Right ventricle myocardium superior (tissue), 1 donor: ENCODE measurements at regions not wholly inside any gene's neighbourhood (a gene's known extent, or its start where the extent isn't known, plus 50 kb on each side); places are given as distances from the start of the nearest gene placed in this dataset.

Source experiments
- ATAC-seq: fragments of 200-7000 bp; cut with Tn5 transposase; one replicate; pipeline ENCODE4 v1.9.1; 2020; ENCODE audit warnings: mild to moderate bottlenecking; ENCODE audit not compliant: poor library complexity
- DNase-seq: peaks from one replicate; pipeline ENCODE4 v3.0.0-alpha.2; 2020
- intact Hi-C: fragments of 100-400 bp; cut with DNase I; formaldehyde crosslinking; loops from one replicate; pipeline ENCODE4 v1.11.2; 2022
- donor health status: DM: no; HTN: yes; CAD: no; lungs with severe emphysema.

DNA sequence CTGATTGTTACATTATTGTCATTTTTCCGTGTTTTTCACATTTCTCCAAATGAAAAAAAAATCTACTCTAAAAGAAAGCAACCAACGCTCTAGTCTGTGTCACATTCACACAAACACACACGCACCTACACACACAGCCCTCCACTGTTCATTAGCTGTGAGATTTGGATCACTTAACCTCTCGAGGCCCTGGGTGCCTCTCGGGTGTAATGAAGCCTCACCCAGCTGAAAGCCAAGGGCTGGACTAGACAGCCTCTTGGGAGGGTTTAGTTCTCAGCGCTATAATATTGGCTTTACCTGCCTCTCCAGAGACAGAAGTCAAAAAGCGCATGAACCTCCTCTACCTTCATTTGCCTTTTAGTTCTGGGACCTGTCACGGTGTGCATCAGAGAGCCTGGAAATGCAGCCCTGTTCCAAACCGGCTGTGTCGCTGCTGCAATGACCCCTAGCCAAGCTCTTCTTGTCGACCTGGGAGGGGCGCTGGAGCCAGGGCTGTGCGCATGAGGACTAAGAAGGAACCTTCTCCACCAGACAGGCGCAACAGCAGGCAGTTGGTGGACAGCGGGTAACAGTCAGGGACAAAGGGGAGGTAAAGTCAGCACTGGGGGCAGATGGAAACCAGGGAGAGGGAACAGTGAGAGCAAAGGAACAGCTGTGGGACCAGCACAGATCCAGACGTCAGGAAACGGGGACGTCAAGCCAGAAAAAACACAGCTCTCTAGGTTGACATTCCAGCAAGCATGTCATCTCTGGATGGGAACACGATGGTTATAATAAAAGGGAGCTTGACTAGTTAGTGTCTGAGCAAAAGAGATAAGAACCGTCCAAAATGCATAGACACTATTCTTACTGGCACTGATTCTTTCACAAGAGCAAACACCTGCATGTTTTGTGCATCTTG is 375.9 kb downstream of the EFNB2 start:
- intact Hi-C loops: no loop called here
- no peak for ATAC-seq
- no peak for DNase-seq

DNA sequence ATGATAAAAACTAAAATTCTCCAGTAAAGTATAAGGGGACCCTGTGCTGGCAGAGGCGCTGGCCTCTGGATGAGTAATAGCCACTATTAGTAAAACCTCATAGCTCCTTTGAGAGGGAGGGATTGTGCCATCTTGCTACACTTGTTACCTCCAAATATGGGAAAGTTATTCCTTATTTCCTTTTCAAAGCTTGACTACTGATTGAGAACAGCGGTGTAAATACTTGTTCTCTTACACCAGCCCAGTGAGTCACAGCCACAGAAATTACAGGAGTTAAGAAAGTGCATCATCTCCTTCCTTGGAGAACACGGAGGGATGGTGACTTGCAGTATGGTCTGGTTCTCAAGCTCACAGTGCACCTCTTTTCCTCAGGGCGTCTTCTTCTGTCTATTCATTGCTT is 379.0 kb downstream of the EFNB2 start:
- ATAC-seq (no peak), DNase-seq (no peak)
- intact Hi-C loops: no loop called here

DNA sequence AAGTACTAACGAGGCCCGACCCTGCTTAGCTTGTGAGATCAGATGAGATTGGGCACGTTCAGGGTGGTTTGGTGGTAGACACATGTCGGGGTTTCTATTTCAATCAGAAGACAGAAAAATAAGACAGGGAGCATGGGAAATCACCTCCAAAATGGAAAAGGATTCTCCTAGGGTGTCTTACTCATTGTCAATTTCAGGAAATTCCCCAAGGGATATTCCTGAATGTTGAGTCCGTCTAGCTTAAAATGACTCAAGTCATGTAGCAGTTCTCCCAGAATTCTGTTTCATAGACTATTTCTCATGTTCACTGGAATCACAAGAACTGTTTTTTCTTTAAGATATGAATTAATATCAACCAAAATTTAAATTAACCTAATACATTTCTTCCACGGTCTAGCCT is 380.1 kb downstream of the EFNB2 start:
- intact Hi-C loops: no loop called here
- ATAC-seq (no peak), DNase-seq (no peak)

DNA sequence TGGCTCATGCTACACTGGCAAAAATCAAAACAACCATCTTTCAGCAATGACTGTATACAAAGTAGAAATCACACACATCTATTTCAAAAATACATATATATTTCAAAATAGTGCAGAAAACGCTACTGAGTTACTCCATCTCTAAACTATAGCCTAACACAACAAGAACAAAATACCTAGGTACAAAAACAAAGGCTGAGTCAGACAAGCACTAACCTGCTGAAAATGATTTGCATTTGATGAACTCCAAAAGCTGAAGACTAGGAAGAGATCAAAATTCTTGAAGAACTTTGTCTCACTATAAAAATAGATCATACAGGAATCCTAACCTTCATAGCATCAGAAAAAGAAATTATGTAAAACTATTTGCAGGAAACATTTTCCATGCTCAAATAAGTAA is 381.6 kb downstream of the EFNB2 start:
- no peak for ATAC-seq
- intact Hi-C loops: no loop called here
- DNase-seq: no peak

DNA sequence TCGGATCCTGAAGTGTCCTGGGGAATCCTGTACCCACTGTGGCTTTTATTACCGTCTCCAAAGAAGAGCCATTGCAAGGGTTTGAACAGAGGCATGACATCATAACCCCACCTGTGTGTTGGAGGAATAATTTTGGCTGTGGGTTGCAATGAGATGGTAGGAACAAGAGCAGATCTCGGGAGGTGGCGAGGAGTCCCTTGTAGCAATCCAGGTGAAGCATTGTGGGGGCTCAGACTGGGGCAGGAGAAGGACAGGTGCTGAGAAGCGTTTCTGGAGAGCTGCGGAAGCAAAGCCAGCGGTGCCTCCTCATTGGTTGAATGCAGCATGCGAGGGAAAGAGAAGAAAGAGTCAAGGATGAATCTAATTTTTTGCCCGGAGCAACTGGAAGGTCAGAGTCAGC is 382.4 kb downstream of the EFNB2 start:
- ATAC-seq: no peak

DNA sequence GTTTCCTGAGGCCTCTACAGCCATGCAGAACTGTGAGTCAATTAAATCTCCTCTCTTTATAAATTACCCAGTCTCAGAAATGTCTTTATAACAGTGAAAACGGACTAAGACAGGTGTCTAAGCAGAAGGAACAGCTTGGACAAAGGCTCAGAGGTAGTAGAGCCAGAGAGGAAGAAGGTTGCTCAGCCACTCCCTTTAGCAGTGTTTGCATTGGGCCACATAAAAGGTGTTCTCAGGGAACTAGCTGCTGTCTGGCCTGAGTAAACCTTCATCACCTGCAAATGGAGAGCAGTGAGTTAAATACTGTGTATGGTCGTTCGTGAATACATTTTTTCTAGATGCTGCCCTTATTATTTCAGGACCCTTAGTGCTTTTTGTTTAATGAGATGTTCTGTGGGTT is 383.4 kb downstream of the EFNB2 start:
- ATAC-seq: no peak

More for the DNA sequence above, 382.4 kb downstream of the EFNB2 start:
- no peak for DNase-seq
- intact Hi-C loops: no loop called here

DNA sequence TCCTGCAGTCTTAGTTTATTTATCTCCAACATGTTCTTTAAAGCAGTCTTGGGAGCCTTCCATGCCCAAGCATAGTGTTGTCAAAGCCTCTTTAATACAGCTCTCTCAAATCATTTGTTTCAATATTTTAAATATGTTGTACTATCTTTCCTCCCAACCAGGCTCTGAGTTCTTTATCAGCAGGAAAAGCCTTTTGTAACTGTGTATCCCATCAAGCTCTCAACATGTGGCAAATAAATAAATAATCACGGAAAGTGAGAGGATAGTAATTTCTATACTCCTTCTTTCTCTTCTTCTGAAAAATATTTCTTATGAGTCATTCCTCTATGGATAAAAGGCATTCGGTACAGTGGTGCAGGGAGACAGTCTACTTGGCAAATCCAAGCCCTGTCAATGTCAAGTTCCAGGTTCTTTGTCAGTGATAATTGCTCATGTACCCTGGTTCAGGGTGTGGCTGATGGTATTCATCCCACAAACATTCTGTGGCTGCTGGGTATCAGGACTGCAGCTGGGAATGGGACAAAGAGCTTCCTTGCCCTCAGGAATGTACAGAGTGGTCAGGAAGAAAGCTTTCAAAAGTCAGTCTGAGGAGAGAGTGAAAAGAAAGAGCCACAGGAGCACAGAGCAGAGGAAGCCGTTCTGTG is 384.3 kb downstream of the EFNB2 start:
- no peak for DNase-seq
- no peak for ATAC-seq
- intact Hi-C loops: no loop called here

More for the DNA sequence above, 383.4 kb downstream of the EFNB2 start:
- intact Hi-C loops: no loop called here
- DNase-seq: no peak

DNA sequence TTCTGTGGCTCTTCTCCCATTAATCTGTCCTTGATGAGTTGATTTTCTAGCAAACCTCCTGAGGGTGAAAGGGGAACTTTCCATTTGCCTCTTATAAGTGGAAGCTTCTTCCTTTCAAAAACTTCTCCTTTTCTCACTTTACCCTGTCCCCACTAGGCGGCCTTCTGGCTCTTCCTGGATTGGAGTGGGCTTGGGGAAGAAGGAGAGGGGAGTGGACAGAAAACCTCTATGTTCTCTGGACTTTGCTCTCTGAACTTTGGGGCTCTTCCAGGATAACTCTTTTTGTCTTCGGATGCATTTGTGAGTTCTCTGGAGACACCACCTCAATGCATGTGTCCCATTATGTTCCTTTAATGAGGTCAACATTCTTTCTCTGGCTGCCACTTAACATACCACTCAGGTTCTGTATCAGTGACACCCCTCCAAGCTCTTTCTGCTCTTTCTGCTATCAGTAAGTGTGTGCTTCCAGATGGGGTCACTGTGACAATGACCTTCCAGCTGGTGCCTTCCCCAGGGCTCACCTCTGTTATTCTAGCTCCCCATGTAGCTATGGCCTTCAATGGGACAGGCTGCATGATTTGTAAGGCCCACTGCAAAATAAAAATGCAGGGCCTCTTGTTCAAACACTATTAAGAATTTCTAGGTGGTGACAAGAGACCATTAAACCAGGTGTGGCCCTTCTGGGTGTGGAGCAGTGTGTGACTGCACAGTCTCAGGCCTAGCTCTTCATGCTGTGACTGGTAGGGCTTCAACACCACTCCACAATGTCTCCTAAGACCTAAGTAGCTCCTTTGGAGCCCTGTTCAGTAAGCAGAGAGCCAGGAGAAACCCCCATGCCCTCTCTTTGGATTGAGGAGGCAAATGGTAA is 389.2 kb downstream of the EFNB2 start:
- ATAC-seq (peak; percentile 41), DNase-seq (no peak)
- intact Hi-C loops: no loop called here

DNA sequence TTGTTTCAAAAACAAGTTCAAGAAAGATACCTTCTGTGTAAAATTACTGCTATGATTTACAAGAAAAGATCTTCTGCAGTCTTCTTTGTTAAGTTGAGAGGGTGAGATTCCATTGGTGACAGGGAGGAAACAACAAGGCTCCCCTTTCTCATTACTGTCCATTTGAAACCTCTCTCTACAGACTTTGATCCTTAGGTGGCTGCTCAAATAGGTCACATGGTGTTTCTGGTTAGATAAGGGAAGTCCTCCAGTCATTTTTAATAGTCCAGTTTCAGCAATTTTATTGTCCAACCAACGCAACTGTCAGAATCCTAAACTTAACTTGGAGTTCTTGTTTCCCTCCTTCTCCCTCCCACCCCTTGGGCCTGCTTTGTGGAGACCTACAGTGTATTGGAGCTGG is 390.4 kb downstream of the EFNB2 start:
- DNase-seq (no peak), ATAC-seq (no peak)
- intact Hi-C loops: no loop called here

DNA sequence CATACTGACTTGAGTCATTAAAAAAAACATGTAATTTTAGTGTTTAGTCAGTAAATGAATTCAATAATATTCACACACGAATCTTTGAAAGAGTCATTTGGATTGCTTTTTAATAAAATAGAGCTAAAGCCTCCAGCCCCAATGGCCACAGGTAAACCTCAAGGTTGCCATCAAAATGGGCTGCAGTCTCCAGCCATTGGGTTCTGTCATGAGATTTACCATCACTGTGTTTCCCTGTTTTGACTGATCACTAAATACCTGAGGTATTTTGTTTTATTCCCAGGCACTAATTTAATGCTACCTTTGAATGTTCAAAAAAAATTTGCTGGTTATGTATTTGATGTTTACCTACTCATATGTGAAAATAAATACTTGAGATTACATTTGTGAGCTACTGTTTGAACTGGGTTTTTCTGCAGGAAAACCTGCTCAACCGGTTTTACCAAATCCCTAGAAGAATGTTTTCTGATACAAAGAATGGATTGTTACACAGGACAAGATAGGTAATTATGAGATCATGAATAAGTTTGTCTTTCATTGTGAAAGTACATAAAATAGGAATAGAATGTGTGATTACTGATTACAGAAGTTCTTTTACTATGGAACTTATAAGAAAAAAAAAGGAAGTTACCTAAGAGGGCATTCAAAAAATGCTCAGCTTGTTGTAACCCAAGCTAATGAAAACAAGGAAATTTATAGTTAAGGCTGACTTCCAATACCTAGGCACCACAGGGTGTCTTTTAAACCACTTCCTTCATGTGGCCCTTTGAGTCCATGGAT is 391.3 kb downstream of the EFNB2 start:
- DNase-seq (no peak), ATAC-seq (no peak)
- intact Hi-C loops: no loop called here

DNA sequence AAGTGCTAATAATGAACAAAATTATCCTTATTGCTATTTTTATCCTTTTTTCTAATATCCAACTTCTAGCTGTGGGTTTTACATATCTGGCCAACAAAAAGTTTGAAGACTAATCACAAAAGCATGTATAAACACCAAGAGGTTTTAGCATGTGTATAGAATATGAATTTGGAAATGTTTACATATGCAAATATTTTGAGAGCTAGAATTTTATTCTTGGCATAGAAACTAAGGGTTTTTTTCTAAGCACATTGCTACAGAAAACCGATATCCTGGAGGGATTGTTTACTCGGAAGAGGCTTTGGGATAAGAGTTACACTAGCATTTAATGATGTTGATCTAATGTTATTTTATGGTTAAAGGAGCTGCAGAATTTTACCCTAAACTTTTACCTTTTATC is 392.1 kb downstream of the EFNB2 start:
- DNase-seq (no peak), ATAC-seq (no peak)
- intact Hi-C loops: no loop called here

DNA sequence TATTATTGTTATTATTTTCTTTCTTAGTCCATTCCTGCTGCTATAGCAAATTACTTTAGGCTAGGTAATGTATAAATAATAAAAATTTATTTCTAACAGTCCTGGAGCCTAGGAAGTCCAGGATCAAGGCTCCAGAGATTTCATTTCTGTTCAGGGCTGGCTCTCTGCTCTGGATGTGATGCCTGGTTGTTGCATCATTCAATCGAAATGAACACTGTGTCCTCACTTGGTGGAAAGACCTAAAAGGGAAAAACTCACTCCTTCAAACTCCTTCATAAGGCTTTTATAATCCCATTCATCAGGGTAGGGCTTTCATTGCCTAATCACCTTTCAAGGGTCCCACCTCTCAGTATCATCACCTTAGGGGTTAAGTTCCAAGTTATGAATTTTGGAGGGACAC is 395.0 kb downstream of the EFNB2 start:
- DNase-seq: no peak
- no peak for ATAC-seq
- intact Hi-C loops: no loop called here

DNA sequence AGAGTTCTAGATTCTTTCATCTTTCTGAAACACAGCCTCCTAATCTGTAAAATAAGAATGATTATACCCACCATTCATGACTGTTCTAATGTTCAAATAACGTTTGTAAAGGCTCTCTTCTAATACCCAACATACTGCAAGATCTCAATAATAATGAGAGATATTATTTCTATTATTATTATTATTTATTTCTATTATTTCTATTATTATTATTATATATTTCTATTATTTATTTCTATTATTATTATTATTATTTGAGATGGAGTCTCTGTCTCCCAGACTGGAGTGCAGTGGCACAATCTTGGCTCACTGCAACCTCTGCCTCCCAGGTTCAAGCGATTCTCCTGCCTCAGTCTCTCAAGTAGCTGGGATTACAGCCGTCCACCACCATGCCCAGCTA is 395.5 kb downstream of the EFNB2 start:
- no peak for DNase-seq
- ATAC-seq: no peak
- intact Hi-C loops: no loop called here

DNA sequence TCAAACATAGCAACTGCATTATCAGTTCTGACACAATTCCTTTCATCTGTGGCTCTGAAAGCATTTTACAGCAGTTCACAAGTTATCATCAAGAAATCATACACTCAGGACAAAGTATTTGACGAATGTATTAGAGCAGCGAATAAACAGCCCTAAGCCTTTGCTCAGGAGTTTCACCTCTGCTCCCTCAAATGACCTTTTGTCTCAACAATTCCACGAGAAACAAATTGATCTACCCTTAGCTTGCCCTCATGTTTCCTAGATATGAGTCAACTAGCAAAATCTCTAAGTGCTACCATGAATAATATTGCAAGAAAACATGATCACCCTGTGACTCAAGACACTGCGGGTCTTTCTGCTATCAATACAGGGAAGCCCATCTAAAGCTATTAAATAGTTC is 396.1 kb downstream of the EFNB2 start:
- intact Hi-C loops: no loop called here
- ATAC-seq: no peak
- no peak for DNase-seq

DNA sequence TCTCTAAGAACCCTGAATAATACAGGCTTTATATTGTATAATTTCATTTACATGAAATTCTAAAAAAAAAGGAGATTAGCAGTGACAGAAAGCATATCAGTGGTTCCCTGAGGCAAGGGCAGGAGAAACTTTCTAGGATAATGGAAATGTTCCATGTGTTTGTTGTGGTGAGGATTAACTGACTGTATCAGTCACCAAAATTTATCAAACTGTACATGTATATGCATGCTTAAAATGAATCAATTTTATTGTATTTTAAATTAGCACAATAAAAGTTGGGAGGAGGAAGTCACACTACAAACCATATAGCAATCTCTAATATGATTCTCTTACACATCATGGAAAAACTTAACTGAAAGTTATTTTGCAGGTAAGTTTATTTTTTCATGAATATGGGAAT is 396.8 kb downstream of the EFNB2 start:
- intact Hi-C loops: no loop called here
- DNase-seq: no peak
- no peak for ATAC-seq

DNA sequence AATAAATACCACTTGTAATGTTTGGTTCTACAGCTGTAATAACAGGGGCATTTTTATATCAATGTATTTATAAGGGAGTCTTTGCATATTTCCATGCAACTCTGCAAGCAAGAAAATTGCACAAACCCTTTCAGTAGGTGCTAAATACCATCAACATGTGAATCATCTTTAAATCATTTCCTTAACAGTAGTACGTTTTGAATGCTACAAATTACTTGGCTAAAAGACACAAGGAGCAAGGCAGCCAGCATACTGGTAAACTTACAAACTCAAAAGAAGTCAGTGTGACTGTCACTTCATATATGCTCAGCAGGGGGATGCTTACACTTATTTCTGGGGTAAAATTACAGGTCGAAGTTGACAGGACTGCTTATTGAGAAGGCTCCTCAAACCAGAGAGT is 402.4 kb downstream of the EFNB2 start:
- DNase-seq (no peak), ATAC-seq (no peak)
- intact Hi-C loops: no loop called here

DNA sequence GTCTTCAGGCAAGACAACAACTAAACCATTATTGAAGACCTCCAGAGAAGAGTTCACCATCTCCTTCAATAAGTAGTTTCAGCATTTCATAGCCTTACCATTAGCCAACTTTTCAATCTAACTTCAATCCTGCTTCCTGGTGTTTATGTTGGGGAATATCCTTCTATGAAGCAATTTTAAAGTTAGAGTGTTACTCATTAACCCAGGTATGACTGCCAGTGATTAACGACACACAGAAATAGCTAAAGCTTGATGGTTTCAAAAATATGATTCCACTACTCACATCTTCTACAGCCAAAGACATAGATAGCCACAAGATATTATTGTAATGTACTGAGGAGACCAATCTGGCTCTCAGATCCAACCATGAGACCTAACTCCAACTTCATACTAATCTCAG is 403.2 kb downstream of the EFNB2 start:
- ATAC-seq (no peak), DNase-seq (no peak)
- intact Hi-C loops: no loop called here

DNA sequence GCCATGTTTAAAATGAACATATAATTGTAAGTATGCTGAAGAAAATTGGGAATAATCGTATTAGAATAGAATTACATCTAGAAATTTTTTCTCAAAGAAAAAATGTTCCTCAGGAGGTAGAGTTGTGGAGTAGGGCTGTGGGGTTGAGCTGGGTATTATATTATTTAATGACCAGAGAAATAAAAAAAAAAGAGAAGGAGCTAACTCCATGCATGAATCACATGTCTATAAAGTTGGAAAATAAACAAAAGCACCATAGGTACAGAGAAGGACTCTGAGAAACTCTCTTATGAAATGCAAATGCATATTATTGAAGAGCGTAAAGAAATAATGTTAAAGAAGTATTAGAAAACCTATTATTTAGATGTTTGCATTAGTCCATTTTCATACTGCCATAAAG is 405.5 kb downstream of the EFNB2 start:
- DNase-seq (no peak), ATAC-seq (no peak)
- intact Hi-C loops: no loop called here

DNA sequence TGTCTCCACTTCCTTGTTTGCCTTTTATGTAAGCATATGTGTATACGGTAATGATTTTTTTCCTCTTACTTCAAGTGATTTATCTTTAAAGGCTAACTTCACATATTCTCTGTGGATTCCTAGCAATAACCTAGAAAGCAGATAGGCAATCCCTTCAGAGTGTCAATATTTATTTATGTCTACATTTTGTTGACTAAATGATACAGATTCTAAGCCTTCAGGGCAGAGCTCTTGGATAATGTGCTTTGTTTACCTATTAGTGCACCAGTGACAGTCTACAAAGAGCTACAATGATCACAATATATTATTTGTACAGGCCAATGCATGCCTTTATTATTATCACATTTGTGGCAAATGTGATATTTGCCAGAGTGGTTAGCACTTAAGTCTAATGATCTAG is 406.2 kb downstream of the EFNB2 start:
- intact Hi-C loops: no loop called here
- DNase-seq (no peak), ATAC-seq (no peak)
